ENCODE measurements at regions not wholly inside any gene's neighbourhood (a gene's known extent, or its start where the extent isn't known, plus 50 kb on each side); places are given as distances from the start of the nearest gene placed in this dataset.

GRCh38 chr2:118523761-118524160 lies 323.7 kb downstream of the EN1 start:
- no peak for DNase-seq (ENCODE audit: low read depth)
- H3K4me3 ChIP-seq (ENCODE audit: low read depth, low read length), result no peak overlapping the region
- TF ChIP-seq MYC (IDR thresholded peaks at IDR 0.05; ENCODE audit: low read depth, low read length) (no peak), POLR2A (IDR thresholded peaks at IDR 0.05; ENCODE audit: extremely low read depth, insufficient read length) (no peak), CTCF (IDR thresholded peaks at IDR 0.05; ENCODE audit: low read depth, low read length) (no peak), MAX (IDR thresholded peaks at IDR 0.05; ENCODE audit: low read depth, low read length) (no peak)

- TF ChIP-seq MYC (IDR thresholded peaks at IDR 0.05; ENCODE audit: low read depth, low read length) (no peak), MAX (IDR thresholded peaks at IDR 0.05; ENCODE audit: low read depth, low read length) (no peak), CTCF (IDR thresholded peaks at IDR 0.05; ENCODE audit: low read depth, low read length) (no peak), POLR2A (IDR thresholded peaks at IDR 0.05; ENCODE audit: extremely low read depth, insufficient read length) (no peak)
- DNase-seq (ENCODE audit: low read depth), result no peak
- no peak overlapping the region for H3K4me3 ChIP-seq (ENCODE audit: low read depth, low read length)
Observed at GRCh38 chr2:118521960-118522359, 325.5 kb downstream of the EN1 start.

- no peak for TF ChIP-seq MYC (IDR thresholded peaks at IDR 0.05; ENCODE audit: low read depth, low read length)
- no peak for TF ChIP-seq CTCF (IDR thresholded peaks at IDR 0.05; ENCODE audit: low read depth, low read length)
- TF ChIP-seq MAX (IDR thresholded peaks at IDR 0.05; ENCODE audit: low read depth, low read length), result no peak
- no peak for TF ChIP-seq POLR2A (IDR thresholded peaks at IDR 0.05; ENCODE audit: extremely low read depth, insufficient read length)
- no peak overlapping the region for H3K4me3 ChIP-seq (ENCODE audit: low read depth, low read length)
- no peak for DNase-seq (ENCODE audit: low read depth)
Observed at GRCh38 chr2:118521272-118521671, 326.2 kb downstream of the EN1 start.

GRCh38 chr2:118520246-118520645 lies 327.2 kb downstream of the EN1 start:
- no peak for DNase-seq (ENCODE audit: low read depth)
- no peak overlapping the region for H3K4me3 ChIP-seq (ENCODE audit: low read depth, low read length)
- no peak for TF ChIP-seq POLR2A (IDR thresholded peaks at IDR 0.05; ENCODE audit: extremely low read depth, insufficient read length)
- TF ChIP-seq MAX (IDR thresholded peaks at IDR 0.05; ENCODE audit: low read depth, low read length), result no peak
- no peak for TF ChIP-seq CTCF (IDR thresholded peaks at IDR 0.05; ENCODE audit: low read depth, low read length)

- no peak overlapping the region for H3K4me3 ChIP-seq (ENCODE audit: low read depth, low read length)
- TF ChIP-seq POLR2A (IDR thresholded peaks at IDR 0.05; ENCODE audit: extremely low read depth, insufficient read length), result no peak
- no peak for TF ChIP-seq MAX (IDR thresholded peaks at IDR 0.05; ENCODE audit: low read depth, low read length)
- no peak for TF ChIP-seq MYC (IDR thresholded peaks at IDR 0.05; ENCODE audit: low read depth, low read length)
- no peak for TF ChIP-seq CTCF (IDR thresholded peaks at IDR 0.05; ENCODE audit: low read depth, low read length)
- no peak for DNase-seq (ENCODE audit: low read depth)
Observed at GRCh38 chr2:118519511-118519910, 327.9 kb downstream of the EN1 start.

GRCh38 chr2:118510807-118511206 lies 336.6 kb downstream of the EN1 start:
- no peak overlapping the region for H3K4me3 ChIP-seq (ENCODE audit: low read depth, low read length)
- no peak for DNase-seq (ENCODE audit: low read depth)
- no peak for TF ChIP-seq CTCF (IDR thresholded peaks at IDR 0.05; ENCODE audit: low read depth, low read length)
- TF ChIP-seq MAX (IDR thresholded peaks at IDR 0.05; ENCODE audit: low read depth, low read length), result no peak
- no peak for TF ChIP-seq POLR2A (IDR thresholded peaks at IDR 0.05; ENCODE audit: extremely low read depth, insufficient read length)
- no peak for TF ChIP-seq MYC (IDR thresholded peaks at IDR 0.05; ENCODE audit: low read depth, low read length)
